Brain microvascular endothelial cell (primary cell): ENCODE measurements at regions not wholly inside any gene's neighbourhood (a gene's known extent, or its start where the extent isn't known, plus 50 kb on each side); places are given as distances from the start of the nearest gene placed in this dataset.
"Not testable (repeated sequence)": the region's sequence is repeated elsewhere in the genome, so short reads cannot be mapped to it uniquely, and the experiment has no call there.

Experiments used
- DNase-seq: peaks from one replicate; pipeline ENCODE4 v3.0.0-alpha.2; 2020
- H3K27ac ChIP-seq: fragments of 250-450 bp; sonication (Bioruptor Pico); 2 replicates; pipeline ENCODE4 v1.5.1; 2020; ENCODE audit warnings: mild to moderate bottlenecking, moderate library complexity
- H3K27me3 ChIP-seq: fragments of 250-450 bp; sonication (Bioruptor Pico); replicated peaks from 2 replicates; pipeline ENCODE4 v1.5.1; 2020; ENCODE audit warnings: mild to moderate bottlenecking
- H3K36me3 ChIP-seq: fragments of 250-450 bp; sonication (Bioruptor Pico); replicated peaks from 2 replicates; pipeline ENCODE4 v1.5.1; 2020; ENCODE audit warnings: mild to moderate bottlenecking
- H3K4me3 ChIP-seq: 2 replicates; pipeline ENCODE4 v1.5.1; 2011; ENCODE audit warnings: low read depth, mild to moderate bottlenecking, control low read depth, low read length, moderate library complexity
- CTCF ChIP-seq: IDR thresholded peaks from 2 replicates; pipeline ENCODE4 v1.5.1; 2011; ENCODE audit warnings: low read depth, mild to moderate bottlenecking, moderate library complexity, low read length, control low read depth, inconsistent platforms; ENCODE audit errors: missing control alignments
- in situ Hi-C: cut with HindIII; loops from 2 replicates; pipeline ENCODE4 v1.10.0; 2017; ENCODE audit warnings: low sequenced_read_pairs, low pct_ligation_motif_present

DNA sequence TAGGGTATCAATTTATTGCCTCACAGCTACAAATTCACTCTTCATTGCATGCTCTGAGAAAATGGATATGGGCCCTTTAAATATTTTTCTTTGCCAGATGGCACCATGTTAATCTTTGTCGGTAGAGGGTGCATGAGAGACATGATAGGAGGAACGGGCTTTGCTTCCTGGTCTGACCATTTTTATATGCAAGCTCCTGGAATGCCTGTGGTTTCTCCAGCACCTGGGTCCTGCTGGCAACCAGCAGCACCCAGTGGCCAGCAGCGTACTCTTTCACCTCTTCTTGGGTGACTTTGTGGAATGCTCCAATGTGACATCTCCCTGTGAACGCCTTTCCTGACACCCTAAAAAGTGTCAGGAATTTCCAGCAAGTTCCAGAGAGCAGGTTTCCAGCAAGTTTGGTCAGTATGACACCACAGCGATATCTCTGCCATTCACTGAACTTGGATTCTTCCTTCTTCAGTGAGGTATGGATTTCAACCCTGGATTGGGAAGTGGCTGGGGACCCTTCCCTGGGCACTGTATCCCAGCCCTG is 140.3 kb upstream of the PGRMC2 start:
- in situ Hi-C loops, result no loop called here
- Histone ChIP-seq H3K4me3 (no peak overlapping the region), H3K27me3 (no peaks in the 10 kb centered on the region), H3K36me3 (no peaks in the 10 kb centered on the region), H3K27ac (no peak overlapping the region)
- TF ChIP-seq CTCF, result peak; percentile 55
- DNase-seq, result peak; percentile 55

DNA sequence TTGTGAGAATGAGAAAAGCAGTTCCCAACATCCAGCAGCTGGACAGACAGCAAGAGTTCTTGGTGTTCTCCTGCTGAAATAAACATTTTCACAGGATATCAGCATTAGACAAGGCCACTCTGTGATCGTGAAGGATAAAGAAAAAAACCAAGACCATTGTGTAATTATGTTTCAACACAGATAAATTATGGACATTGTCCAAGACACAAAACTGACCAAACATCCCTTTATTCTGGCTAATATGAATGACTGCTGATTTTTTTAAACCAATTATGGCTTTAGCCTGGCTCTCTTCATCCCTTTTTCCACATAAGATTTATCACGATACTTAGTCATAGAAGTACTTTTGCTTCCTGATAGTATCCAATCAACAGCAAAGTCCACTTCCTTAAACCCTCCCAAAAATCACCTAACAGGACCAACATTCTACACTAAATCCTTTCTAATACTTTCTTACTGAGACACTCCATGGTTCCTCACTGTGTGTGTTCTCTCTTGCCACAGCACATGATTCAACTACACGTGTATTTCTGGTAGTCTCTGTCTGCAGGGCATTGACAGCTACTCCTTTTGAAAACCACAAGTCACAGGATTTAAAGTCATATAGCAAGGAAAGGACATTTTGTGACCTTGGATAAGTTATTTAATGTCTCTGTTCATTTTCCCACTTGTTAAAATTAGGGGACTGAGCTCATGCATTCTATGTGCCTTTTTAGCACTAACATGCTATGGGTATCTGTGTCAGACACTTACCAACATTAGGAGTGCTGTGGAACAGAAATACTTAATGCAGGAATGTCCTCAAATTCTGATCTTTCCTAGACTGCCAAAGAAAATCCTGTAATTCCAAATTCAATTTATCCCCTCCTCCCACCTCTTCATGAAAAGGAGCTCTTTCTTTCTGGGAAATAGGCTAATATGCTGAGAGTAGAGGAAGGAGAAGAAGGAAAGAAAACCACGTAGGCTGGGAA is 137.2 kb upstream of the PGRMC2 start:
- Histone ChIP-seq H3K27ac (no peak overlapping the region), H3K4me3 (no peak overlapping the region), H3K36me3 (no peaks in the 10 kb centered on the region), H3K27me3 (no peaks in the 10 kb centered on the region)
- no peak for DNase-seq
- in situ Hi-C loops, result no loop called here
- no peak for TF ChIP-seq CTCF

GRCh38 chr4:128422296-128422695 is 134.7 kb upstream of the PGRMC2 start:
- H3K36me3 ChIP-seq, H3K4me3 ChIP-seq, in situ Hi-C loops, H3K27ac ChIP-seq, H3K27me3 ChIP-seq, DNase-seq: not testable (repeated sequence)

- TF ChIP-seq CTCF, result no peak
- Histone ChIP-seq H3K36me3 (no peaks in the 10 kb centered on the region), H3K27ac (no peak overlapping the region), H3K27me3 (no peaks in the 10 kb centered on the region), H3K4me3 (no peak overlapping the region)
- DNase-seq, result peak; percentile 15
- in situ Hi-C loops, result no loop called here
These were observed 129.3 kb upstream of the PGRMC2 start for GRCh38 chr4:128416921-128417320.

- in situ Hi-C loops, result no loop called here
- H3K4me3 ChIP-seq, result no peak overlapping the region
- no peak for TF ChIP-seq CTCF
- no peak overlapping the region for H3K27ac ChIP-seq
- H3K36me3 ChIP-seq, result no peaks in the 10 kb centered on the region
- H3K27me3 ChIP-seq, result no peaks in the 10 kb centered on the region
- no peak for DNase-seq
These were observed 122.4 kb upstream of the PGRMC2 start for GRCh38 chr4:128410037-128410436.

GRCh38 chr4:128403586-128403985 is 116.0 kb upstream of the PGRMC2 start:
- Histone ChIP-seq H3K27ac (no peak overlapping the region), H3K27me3 (no peaks in the 10 kb centered on the region), H3K36me3 (no peaks in the 10 kb centered on the region), H3K4me3 (no peak overlapping the region)
- no peak for DNase-seq
- in situ Hi-C loops, result no loop called here
- TF ChIP-seq CTCF, result no peak
